ENCODE measurements at regions not wholly inside any gene's neighbourhood (a gene's known extent, or its start where the extent isn't known, plus 50 kb on each side); places are given as distances from the start of the nearest gene placed in this dataset.

- no peak for DNase-seq (ENCODE audit: low read depth)
- no peak overlapping the region for H3K4me3 ChIP-seq (ENCODE audit: control insufficient read depth, low read depth, low read length)
- TF ChIP-seq CTCF (IDR thresholded peaks at IDR 0.05; ENCODE audit: control insufficient read depth, insufficient read depth, low read depth, low read length, missing control alignments): no peak
Observed at GRCh38 chr3:177680472-177680821, 483.2 kb upstream of the TBL1XR1 start.

- H3K4me3 ChIP-seq (ENCODE audit: control insufficient read depth, low read depth, low read length): no peak overlapping the region
- TF ChIP-seq CTCF (IDR thresholded peaks at IDR 0.05; ENCODE audit: control insufficient read depth, insufficient read depth, low read depth, low read length, missing control alignments): no peak
- no peak for DNase-seq (ENCODE audit: low read depth)
Observed at GRCh38 chr3:177681156-177681555, 483.9 kb upstream of the TBL1XR1 start.

- DNase-seq (ENCODE audit: low read depth): no peak
- H3K4me3 ChIP-seq (ENCODE audit: control insufficient read depth, low read depth, low read length): no peak overlapping the region
- no peak for TF ChIP-seq CTCF (IDR thresholded peaks at IDR 0.05; ENCODE audit: control insufficient read depth, insufficient read depth, low read depth, low read length, missing control alignments)
Observed at GRCh38 chr3:177681852-177682251, 484.6 kb upstream of the TBL1XR1 start.

GRCh38 chr3:177683586-177683985 is 486.3 kb upstream of the TBL1XR1 start:
- TF ChIP-seq CTCF (IDR thresholded peaks at IDR 0.05; ENCODE audit: control insufficient read depth, insufficient read depth, low read depth, low read length, missing control alignments): no peak
- DNase-seq (ENCODE audit: low read depth): no peak
- no peak overlapping the region for H3K4me3 ChIP-seq (ENCODE audit: control insufficient read depth, low read depth, low read length)

- no peak overlapping the region for H3K4me3 ChIP-seq (ENCODE audit: control insufficient read depth, low read depth, low read length)
- TF ChIP-seq CTCF (IDR thresholded peaks at IDR 0.05; ENCODE audit: control insufficient read depth, insufficient read depth, low read depth, low read length, missing control alignments): no peak
- no peak for DNase-seq (ENCODE audit: low read depth)
Observed at GRCh38 chr3:177686671-177687070, 489.4 kb upstream of the TBL1XR1 start.

- no peak overlapping the region for H3K4me3 ChIP-seq (ENCODE audit: control insufficient read depth, low read depth, low read length)
- no peak for DNase-seq (ENCODE audit: low read depth)
- no peak for TF ChIP-seq CTCF (IDR thresholded peaks at IDR 0.05; ENCODE audit: control insufficient read depth, insufficient read depth, low read depth, low read length, missing control alignments)
Observed at GRCh38 chr3:177687291-177687690, 490.0 kb upstream of the TBL1XR1 start.

- no peak for TF ChIP-seq CTCF (IDR thresholded peaks at IDR 0.05; ENCODE audit: control insufficient read depth, insufficient read depth, low read depth, low read length, missing control alignments)
- no peak for DNase-seq (ENCODE audit: low read depth)
- no peak overlapping the region for H3K4me3 ChIP-seq (ENCODE audit: control insufficient read depth, low read depth, low read length)
Observed at GRCh38 chr3:177688152-177688551, 490.9 kb upstream of the TBL1XR1 start.
